ENCODE measurements at regions not wholly inside any gene's neighbourhood (a gene's known extent, or its start where the extent isn't known, plus 50 kb on each side); places are given as distances from the start of the nearest gene placed in this dataset.

DNA sequence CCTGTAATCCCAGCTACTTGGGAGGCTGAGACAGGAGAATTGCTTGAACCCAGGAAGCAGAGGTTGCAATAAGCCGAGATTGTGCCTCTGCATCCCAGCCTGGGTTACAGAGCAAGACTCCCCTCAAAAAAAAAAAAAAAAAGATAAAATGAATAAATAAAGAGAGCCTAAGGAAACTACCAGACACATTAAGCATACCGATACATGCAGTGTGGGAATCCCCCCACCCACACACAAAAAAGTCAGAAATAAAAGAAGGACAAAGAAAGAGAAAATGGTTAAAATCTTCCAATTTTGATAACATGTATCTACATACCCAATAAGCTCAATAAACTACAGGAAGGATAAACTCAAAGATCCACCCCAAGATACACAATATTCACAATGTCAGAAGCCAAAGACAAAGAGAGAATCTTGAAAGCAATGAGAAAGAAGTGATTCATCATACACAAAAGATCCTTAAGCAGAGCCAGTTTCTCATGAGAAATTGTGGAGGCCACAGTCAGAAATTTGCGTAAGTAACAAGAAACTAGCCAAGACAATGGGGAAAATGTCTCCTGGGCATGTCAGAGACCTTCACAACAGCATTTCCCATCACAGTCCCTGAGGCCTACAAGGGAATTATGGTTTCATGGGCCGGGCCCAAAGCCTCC lies 1197.0 kb downstream of the AMY1C start:
- TF ChIP-seq, protein P1, sequence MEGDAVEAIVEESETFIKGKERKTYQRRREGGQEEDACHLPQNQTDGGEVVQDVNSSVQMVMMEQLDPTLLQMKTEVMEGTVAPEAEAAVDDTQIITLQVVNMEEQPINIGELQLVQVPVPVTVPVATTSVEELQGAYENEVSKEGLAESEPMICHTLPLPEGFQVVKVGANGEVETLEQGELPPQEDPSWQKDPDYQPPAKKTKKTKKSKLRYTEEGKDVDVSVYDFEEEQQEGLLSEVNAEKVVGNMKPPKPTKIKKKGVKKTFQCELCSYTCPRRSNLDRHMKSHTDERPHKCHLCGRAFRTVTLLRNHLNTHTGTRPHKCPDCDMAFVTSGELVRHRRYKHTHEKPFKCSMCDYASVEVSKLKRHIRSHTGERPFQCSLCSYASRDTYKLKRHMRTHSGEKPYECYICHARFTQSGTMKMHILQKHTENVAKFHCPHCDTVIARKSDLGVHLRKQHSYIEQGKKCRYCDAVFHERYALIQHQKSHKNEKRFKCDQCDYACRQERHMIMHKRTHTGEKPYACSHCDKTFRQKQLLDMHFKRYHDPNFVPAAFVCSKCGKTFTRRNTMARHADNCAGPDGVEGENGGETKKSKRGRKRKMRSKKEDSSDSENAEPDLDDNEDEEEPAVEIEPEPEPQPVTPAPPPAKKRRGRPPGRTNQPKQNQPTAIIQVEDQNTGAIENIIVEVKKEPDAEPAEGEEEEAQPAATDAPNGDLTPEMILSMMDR (IDR thresholded peaks at IDR 0.05 in 8 of 11, conservative IDR thresholded peaks at IDR 0.05 in 3 of 11): no peak
- TF ChIP-seq POLR2AphosphoS5 (IDR thresholded peaks at IDR 0.05): no peak
- no peak for TF ChIP-seq POLR2A (IDR thresholded peaks at IDR 0.05)
